ENCODE measurements at regions not wholly inside any gene's neighbourhood (a gene's known extent, or its start where the extent isn't known, plus 50 kb on each side); places are given as distances from the start of the nearest gene placed in this dataset.

- TF ChIP-seq POLR2AphosphoS5 (IDR thresholded peaks at IDR 0.05; ENCODE audit: low read depth, low read length) = no peak
- TF ChIP-seq TAF1 (IDR thresholded peaks at IDR 0.05; ENCODE audit: borderline replicate concordance, insufficient read depth, low read length) = no peak
- TF ChIP-seq SIN3A (IDR thresholded peaks at IDR 0.05; ENCODE audit: borderline replicate concordance, insufficient read depth, low read length) = no peak
Observed at GRCh38 chr15:70257047-70257446, 159.3 kb upstream of the TLE3 start.
